ENCODE measurements at regions not wholly inside any gene's neighbourhood (a gene's known extent, or its start where the extent isn't known, plus 50 kb on each side); places are given as distances from the start of the nearest gene placed in this dataset.

DNA sequence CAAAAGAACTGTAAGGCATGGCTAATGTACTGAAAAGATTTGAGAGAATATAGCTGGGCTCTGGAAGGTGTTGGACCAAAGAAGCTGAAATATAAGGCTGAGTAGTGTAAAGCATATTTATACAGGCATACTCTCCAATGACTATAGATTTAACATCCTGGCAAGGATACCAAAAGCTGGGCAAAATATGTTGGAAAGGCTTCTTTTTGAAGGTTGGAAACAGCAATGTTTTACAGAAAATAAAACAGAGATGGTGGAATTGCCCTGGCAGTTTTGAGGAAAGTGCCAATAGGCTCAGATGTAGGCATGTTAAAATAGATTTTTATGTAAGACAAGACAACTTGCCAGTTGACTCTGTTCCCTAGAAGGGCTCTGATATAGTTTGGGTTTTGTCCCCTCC lies 184.1 kb upstream of the SHISA6 start:
- TF ChIP-seq USF1 (IDR thresholded peaks at IDR 0.05): no peak
- no peak for TF ChIP-seq CEBPB (IDR thresholded peaks at IDR 0.05)
- no peak for TF ChIP-seq TAF1 (IDR thresholded peaks at IDR 0.05; ENCODE audit: low read depth)
- TF ChIP-seq CREB1 (IDR thresholded peaks at IDR 0.05; ENCODE audit: low read depth): no peak
- TF ChIP-seq YY1 (IDR thresholded peaks at IDR 0.05; ENCODE audit: low read depth): no peak
- no peak for TF ChIP-seq EP300 (IDR thresholded peaks at IDR 0.05; ENCODE audit: borderline replicate concordance)
- no peak for TF ChIP-seq REST (IDR thresholded peaks at IDR 0.05; ENCODE audit: low read depth)
- TF ChIP-seq NFIC (IDR thresholded peaks at IDR 0.05): no peak
- no peak for TF ChIP-seq RAD21 (IDR thresholded peaks at IDR 0.05; ENCODE audit: low read depth)
- TF ChIP-seq FOXM1 (IDR thresholded peaks at IDR 0.05; ENCODE audit: borderline replicate concordance, low read depth): no peak
